Activated CD4-positive, alpha-beta T cell treated with anti-CD3 and anti-CD28 coated beads, Interleukin-2, amount 50 U/mL, for 16 hours (primary cell): ENCODE measurements at regions not wholly inside any gene's neighbourhood (a gene's known extent, or its start where the extent isn't known, plus 50 kb on each side); places are given as distances from the start of the nearest gene placed in this dataset.

Experiments used
- DNase-seq: peaks from one replicate; pipeline ENCODE4 v3.0.0-alpha.2; 2020

GRCh38 chr15:29360152-29360551 lies 90.5 kb upstream of the NSMCE3 start:
- DNase-seq: no peak

- no peak for DNase-seq
Observed at GRCh38 chr15:29356786-29357185, 87.2 kb upstream of the NSMCE3 start.

- DNase-seq: no peak
Observed at GRCh38 chr15:29355477-29355876, 85.9 kb upstream of the NSMCE3 start.

GRCh38 chr15:29352402-29352801 lies 82.8 kb upstream of the NSMCE3 start:
- DNase-seq: no peak

GRCh38 chr15:29349196-29349595 lies 79.6 kb upstream of the NSMCE3 start:
- DNase-seq: no peak

- DNase-seq: no peak
Observed at GRCh38 chr15:29348336-29348914, 78.8 kb upstream of the NSMCE3 start.

GRCh38 chr15:29346998-29347397 lies 77.4 kb upstream of the NSMCE3 start:
- no peak for DNase-seq

GRCh38 chr15:29345549-29346525 lies 76.2 kb upstream of the NSMCE3 start:
- no peak for DNase-seq

- DNase-seq: no peak
Observed at GRCh38 chr15:29344474-29344873, 74.9 kb upstream of the NSMCE3 start.

- no peak for DNase-seq
Observed at GRCh38 chr15:29343229-29343628, 73.6 kb upstream of the NSMCE3 start.

- DNase-seq: no peak
Observed at GRCh38 chr15:29342201-29342600, 72.6 kb upstream of the NSMCE3 start.

- DNase-seq: no peak
Observed at GRCh38 chr15:29337156-29337959, 67.7 kb upstream of the NSMCE3 start.

- DNase-seq: no peak
Observed at GRCh38 chr15:29334544-29334943, 64.9 kb upstream of the NSMCE3 start.

- no peak for DNase-seq
Observed at GRCh38 chr15:29333261-29333660, 63.6 kb upstream of the NSMCE3 start.

- DNase-seq: no peak
Observed at GRCh38 chr15:29331669-29332068, 62.0 kb upstream of the NSMCE3 start.

GRCh38 chr15:29331071-29331470 lies 61.4 kb upstream of the NSMCE3 start:
- DNase-seq: no peak

- no peak for DNase-seq
Observed at GRCh38 chr15:29324746-29325145, 55.1 kb upstream of the NSMCE3 start.

- DNase-seq: no peak
Observed at GRCh38 chr15:29323557-29323956, 53.9 kb upstream of the NSMCE3 start.

GRCh38 chr15:29322415-29322814 lies 52.8 kb upstream of the NSMCE3 start:
- DNase-seq: no peak

- DNase-seq: no peak
Observed at GRCh38 chr15:29320420-29320819, 50.8 kb upstream of the NSMCE3 start.

GRCh38 chr15:29319823-29320222 lies 50.2 kb upstream of the NSMCE3 start:
- DNase-seq: no peak
